ENCODE measurements at regions not wholly inside any gene's neighbourhood (a gene's known extent, or its start where the extent isn't known, plus 50 kb on each side); places are given as distances from the start of the nearest gene placed in this dataset.
"Not testable (repeated sequence)": the region's sequence is repeated elsewhere in the genome, so short reads cannot be mapped to it uniquely, and the experiment has no call there.

DNA sequence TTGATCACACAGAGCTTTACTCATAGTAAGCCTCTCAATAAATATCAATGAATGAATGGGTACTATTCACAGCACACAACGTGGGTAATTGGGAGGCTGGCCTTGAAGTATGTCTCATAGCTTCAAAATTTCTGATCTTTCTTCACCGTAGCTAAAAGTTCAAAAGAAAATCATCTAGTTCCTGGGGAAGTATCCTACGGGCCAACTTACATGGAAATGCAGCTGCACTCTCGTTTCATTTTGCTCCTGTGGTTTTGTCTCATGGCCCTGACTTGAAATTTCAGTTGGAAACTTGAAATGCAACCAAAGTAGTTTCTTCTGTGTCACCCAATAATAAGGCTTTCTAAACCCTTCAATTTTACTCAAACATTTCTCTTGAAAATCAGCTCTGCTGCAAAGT lies 76.1 kb upstream of the CNIH3 start:
- DNase-seq: no peak

DNA sequence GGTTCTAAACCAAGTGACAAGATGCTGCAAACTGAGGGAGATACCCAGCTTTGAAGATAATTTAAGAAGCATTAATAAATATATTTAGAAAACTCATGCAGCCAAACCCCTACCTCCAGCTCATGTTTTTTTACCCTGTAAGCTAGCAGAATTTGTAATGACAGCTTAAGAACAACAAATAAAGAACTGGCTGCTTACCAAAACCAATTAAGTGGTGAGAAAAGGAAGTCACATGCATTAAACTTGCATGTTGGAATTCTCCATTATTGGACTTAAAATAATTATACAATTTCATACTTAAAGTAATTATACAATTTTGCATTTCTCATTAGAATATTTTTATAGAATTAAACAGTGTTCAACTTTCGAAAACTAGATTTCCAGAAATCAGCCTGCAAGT lies 75.6 kb upstream of the CNIH3 start:
- DNase-seq: no peak

- no peak for DNase-seq
Observed at GRCh38 chr1:224541072-224541790, 74.9 kb upstream of the CNIH3 start.

GRCh38 chr1:224541901-224542630 lies 74.1 kb upstream of the CNIH3 start:
- no peak for DNase-seq

- DNase-seq: no peak
Observed at GRCh38 chr1:224542783-224543440, 73.2 kb upstream of the CNIH3 start.

- no peak for DNase-seq
Observed at GRCh38 chr1:224543453-224543852, 72.7 kb upstream of the CNIH3 start.

DNA sequence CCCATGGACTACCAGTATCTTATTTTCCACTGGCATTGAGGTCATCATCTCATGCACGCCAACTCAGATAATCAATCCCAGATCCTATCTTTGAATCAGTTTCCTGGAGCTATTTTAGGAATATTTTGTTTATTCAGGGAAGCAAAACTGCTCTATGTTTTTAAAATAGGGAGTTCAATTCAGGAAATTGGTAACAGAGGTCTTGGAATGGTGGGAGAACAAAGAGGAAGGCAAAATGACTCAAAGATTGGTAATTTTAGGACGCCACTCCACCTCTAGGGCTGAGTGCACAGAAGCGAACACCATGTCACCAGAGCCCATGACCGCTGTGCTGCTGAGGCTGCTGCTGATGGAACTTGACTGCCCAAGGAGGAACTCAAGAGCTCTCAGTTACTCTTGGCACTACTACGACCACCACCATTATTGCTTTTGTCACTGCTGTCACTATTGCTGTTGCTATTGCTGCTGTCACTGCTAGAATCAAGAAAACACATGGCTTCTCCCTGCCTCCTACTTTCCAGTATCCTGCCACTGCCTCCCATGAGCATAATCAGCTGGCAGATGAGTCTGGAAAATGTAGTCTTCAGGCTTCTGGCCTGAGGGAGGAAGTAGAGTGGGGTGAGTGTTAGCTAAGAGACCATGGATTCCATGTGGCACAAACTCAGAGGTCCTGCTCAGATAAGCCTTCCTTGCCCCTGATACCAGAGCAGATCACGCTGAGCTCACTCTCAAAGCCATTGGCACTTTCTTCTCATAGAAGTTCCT lies 71.6 kb upstream of the CNIH3 start:
- DNase-seq: no peak

GRCh38 chr1:224545571-224545970 lies 70.5 kb upstream of the CNIH3 start:
- no peak for DNase-seq

- DNase-seq: no peak
Observed at GRCh38 chr1:224548676-224549075, 67.4 kb upstream of the CNIH3 start.

GRCh38 chr1:224551189-224551588 lies 64.9 kb upstream of the CNIH3 start:
- DNase-seq: not testable (repeated sequence)

GRCh38 chr1:224554056-224554455 lies 62.1 kb upstream of the CNIH3 start:
- DNase-seq: no peak

DNA sequence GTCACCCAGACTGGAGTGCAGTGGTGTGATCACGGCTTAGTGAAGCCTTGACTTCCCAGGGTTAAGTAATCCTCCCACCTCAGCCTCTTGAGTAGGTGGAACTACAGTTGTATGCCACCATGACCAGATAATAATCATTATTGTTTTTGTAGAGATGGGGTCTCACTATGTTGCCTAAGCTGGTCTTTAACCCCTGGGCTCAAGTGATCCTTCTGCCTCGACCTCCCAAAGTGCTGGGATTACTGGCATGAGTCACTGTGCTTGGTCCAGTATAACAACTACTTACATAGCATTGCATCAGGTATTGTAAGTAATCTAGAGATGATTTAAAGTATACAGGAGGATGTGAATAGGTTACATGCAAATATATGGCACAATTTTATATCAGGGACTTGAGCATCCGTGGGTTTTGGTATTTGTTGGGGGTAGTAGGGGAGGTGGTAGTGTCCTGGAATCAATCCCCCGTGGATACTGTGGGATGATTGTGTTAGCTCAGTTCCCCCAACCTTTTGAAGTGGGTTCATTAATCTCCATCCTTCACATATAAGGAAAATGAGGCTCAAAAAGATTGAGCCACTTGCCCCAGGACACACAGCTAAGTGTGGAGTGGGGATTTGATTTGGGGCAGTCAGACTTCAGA lies 61.4 kb upstream of the CNIH3 start:
- DNase-seq: no peak

GRCh38 chr1:224558904-224559303 lies 57.2 kb upstream of the CNIH3 start:
- DNase-seq: no peak

DNA sequence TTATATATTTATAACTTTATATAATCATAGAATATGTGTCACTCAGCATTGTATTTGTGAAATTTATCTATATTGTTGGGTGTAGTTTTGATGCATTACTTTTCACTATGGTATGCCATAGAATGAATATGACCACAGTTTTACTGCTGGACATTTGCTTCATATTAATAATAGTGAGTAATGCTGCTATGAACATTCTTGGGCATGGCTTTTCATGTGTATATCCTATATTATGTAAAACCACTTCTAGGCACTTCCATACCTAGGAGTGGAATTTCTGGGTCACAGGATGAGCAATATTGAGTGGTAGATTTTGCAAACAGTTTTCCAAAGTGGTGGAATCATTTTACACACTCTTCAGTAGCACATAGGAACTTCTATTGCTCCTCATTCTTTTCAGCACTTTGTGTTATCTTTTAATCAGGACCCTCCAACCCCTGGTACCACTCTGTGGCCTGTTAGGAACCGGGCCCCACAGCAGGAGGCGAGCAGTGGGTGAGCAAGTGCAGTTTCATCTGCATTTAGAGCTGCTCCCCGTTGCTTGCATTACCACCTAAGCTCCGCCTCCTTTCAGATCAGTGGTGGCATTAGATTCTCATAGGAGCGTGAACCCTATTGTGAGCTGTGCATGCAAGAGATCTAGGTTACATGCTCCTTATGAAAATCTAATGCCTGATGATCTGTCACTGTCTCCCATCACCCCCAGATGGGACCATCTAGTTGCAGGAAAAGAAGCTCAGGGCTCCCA lies 56.0 kb upstream of the CNIH3 start:
- DNase-seq: no peak

- DNase-seq: not testable (repeated sequence)
Observed at GRCh38 chr1:224562881-224563280, 53.2 kb upstream of the CNIH3 start.

DNA sequence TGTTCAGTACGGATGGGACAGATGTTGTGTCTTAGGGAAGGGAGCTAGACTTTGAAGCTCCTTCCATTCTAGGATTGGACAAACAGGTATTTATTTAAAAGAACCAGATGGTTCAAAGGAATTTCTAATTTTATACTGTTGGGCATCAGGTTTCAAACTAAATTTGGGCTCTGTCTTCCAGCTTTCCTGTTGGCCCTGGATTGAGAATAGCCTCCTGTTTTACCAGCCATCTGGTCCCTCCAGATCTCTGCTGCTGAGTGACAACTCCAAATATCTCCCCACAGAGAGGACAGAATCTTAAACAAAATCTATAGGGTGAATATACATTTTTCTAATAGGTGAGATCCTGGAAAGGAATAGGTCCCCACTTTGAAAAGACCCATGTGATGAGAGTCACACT lies 52.5 kb upstream of the CNIH3 start:
- DNase-seq: no peak

GRCh38 chr1:224564454-224565084 lies 51.5 kb upstream of the CNIH3 start:
- DNase-seq: no peak

GRCh38 chr1:224565186-224565585 lies 50.9 kb upstream of the CNIH3 start:
- no peak for DNase-seq

GRCh38 chr1:224565611-224566406 lies 50.3 kb upstream of the CNIH3 start:
- no peak for DNase-seq

All from activated effector memory CD4-positive, alpha-beta T cell treated with anti-CD3 and anti-CD28 coated beads, Interleukin-2, amount 50 U/mL, for 16 hours (primary cell).